ENCODE measurements at regions not wholly inside any gene's neighbourhood (a gene's known extent, or its start where the extent isn't known, plus 50 kb on each side); places are given as distances from the start of the nearest gene placed in this dataset.

- WGBS (ENCODE audit: low lambda C conversion rate) = 3% methylated on average over 5 of the region's 5 CpGs
- Histone ChIP-seq H3K27me3 (ENCODE audit: control insufficient read depth in 1 of 2, insufficient read depth in 2 of 2, low read length in 2 of 2) (no peaks in the 10 kb centered on the region), H3K4me1 (ENCODE audit: insufficient read depth, low read length) (no peaks in the 10 kb centered on the region), H3K79me2 (ENCODE audit: insufficient read depth, low read length) (no peaks in the 10 kb centered on the region), H3K9ac (ENCODE audit: insufficient read depth, low read depth, low read length) (no peak overlapping the region), H3K4me3 (replicated peaks in 1 of 3; ENCODE audit: insufficient read depth in 1 of 3, low read depth in 2 of 3, low read length in 3 of 3) (no peak overlapping the region), H3K4me2 (ENCODE audit: low read depth, low read length) (no peak overlapping the region), H2AFZ (ENCODE audit: low read length) (no peak overlapping the region), H3K27ac (ENCODE audit: extremely low read length, insufficient read depth, low read length) (no peak overlapping the region), H4K20me1 (ENCODE audit: insufficient read depth, low read length) (no peaks in the 10 kb centered on the region), H3K36me3 (replicated peaks in 1 of 2; ENCODE audit: control insufficient read depth in 1 of 2, insufficient read depth in 2 of 2, low read length in 2 of 2) (no peaks in the 10 kb centered on the region), H3K9me3 (ENCODE audit: low read length) (peaks cover 28% of the 10 kb centered on the region; the same call in 1 of the 2 replicates)
- TF ChIP-seq ZBTB40 (IDR thresholded peaks at IDR 0.05) (peak; percentile 90), ZBTB40 (CRISPR knock-in tag; IDR thresholded peaks at IDR 0.05) (no peak), ZBTB20 (CRISPR knock-in tag; IDR thresholded peaks at IDR 0.05; ENCODE audit: borderline replicate concordance, low read depth) (no peak)
- DNase-seq (ENCODE audit: low spot score) (no peak), FAIRE-seq (no peak), ATAC-seq (no peak)
- intact Hi-C loops (cut with micrococcal nuclease; ENCODE audit: unreplicated experiment) = no loop called here
- CTCF ChIA-PET (ENCODE audit: low intra/inter-chr PET ratio, low total read pairs) = no interaction called here
- in situ Hi-C loops (cut with HindIII; ENCODE audit: extremely low pct_ligation_motif_present, low pct_unique_long_range_greater_than_20kb) = no loop called here
- POLR2A ChIA-PET = no interaction called here
- no TSS peak for BruUV-seq (replicated peaks)
Observed at GRCh38 chr5:128591598-128592455, 53.8 kb upstream of the FBN2 start.

Measured in HepG2 (cell line).